Stimulated activated naive CD8-positive, alpha-beta T cell treated with anti-CD3 and anti-CD28 coated beads, Interleukin-15, Interleukin-2, amounts not matched to agents 100 ng/mL and 50 ng/mL, for 24 hours (primary cell): ENCODE measurements at regions not wholly inside any gene's neighbourhood (a gene's known extent, or its start where the extent isn't known, plus 50 kb on each side); places are given as distances from the start of the nearest gene placed in this dataset.

ENCODE experiments used
- H3K27ac Mint-ChIP-seq: one replicate; pipeline ENCODE4 v1.8.0; 2021; ENCODE audit warnings: mild to moderate bottlenecking, mixed read lengths
- H3K27me3 Mint-ChIP-seq: one replicate; pipeline ENCODE4 v1.8.0; 2021; ENCODE audit warnings: mixed read lengths
- H3K36me3 Mint-ChIP-seq: one replicate; pipeline ENCODE4 v1.8.0; 2021; ENCODE audit warnings: low read depth, mixed read lengths
- H3K4me1 Mint-ChIP-seq: one replicate; pipeline ENCODE4 v1.8.0; 2021; ENCODE audit warnings: low read depth, mixed read lengths
- H3K4me3 Mint-ChIP-seq: one replicate; pipeline ENCODE4 v1.8.0; 2021; ENCODE audit warnings: mild to moderate bottlenecking, mixed read lengths
- H3K9me3 Mint-ChIP-seq: one replicate; pipeline ENCODE4 v1.8.0; 2021; ENCODE audit warnings: mixed read lengths

- H3K27ac Mint-ChIP-seq = no peak overlapping the region
- H3K4me3 Mint-ChIP-seq = no peak overlapping the region
- no peaks in the 10 kb centered on the region for H3K4me1 Mint-ChIP-seq
- H3K9me3 Mint-ChIP-seq = no peaks in the 10 kb centered on the region
- peaks cover 4% of the 10 kb centered on the region for H3K27me3 Mint-ChIP-seq
- no peaks in the 10 kb centered on the region for H3K36me3 Mint-ChIP-seq
Observed at GRCh38 chr5:171647043-171647903, 138.3 kb upstream of the SMIM23 start.

GRCh38 chr5:171647904-171648260, 137.7 kb upstream of the SMIM23 start:
- peaks cover 4% of the 10 kb centered on the region for H3K27me3 Mint-ChIP-seq
- no peak overlapping the region for H3K27ac Mint-ChIP-seq
- no peaks in the 10 kb centered on the region for H3K36me3 Mint-ChIP-seq
- H3K4me1 Mint-ChIP-seq = no peaks in the 10 kb centered on the region
- H3K4me3 Mint-ChIP-seq = no peak overlapping the region
- H3K9me3 Mint-ChIP-seq = no peaks in the 10 kb centered on the region

GRCh38 chr5:171648279-171649074, 137.1 kb upstream of the SMIM23 start:
- no peak overlapping the region for H3K27ac Mint-ChIP-seq
- peaks cover 9% of the 10 kb centered on the region for H3K27me3 Mint-ChIP-seq
- H3K4me1 Mint-ChIP-seq = no peaks in the 10 kb centered on the region
- H3K4me3 Mint-ChIP-seq = no peak overlapping the region
- no peaks in the 10 kb centered on the region for H3K36me3 Mint-ChIP-seq
- peaks cover 5% of the 10 kb centered on the region for H3K9me3 Mint-ChIP-seq

- Mint-ChIP-seq H3K4me1 (no peaks in the 10 kb centered on the region), H3K27me3 (peaks cover 11% of the 10 kb centered on the region), H3K36me3 (no peaks in the 10 kb centered on the region), H3K9me3 (peaks cover 6% of the 10 kb centered on the region), H3K27ac (no peak overlapping the region), H3K4me3 (no peak overlapping the region)
Observed at GRCh38 chr5:171649075-171649401, 136.6 kb upstream of the SMIM23 start.

- Mint-ChIP-seq H3K36me3 (no peaks in the 10 kb centered on the region), H3K27ac (no peak overlapping the region), H3K4me3 (no peak overlapping the region), H3K27me3 (peaks cover 16% of the 10 kb centered on the region), H3K9me3 (peaks cover 11% of the 10 kb centered on the region), H3K4me1 (no peaks in the 10 kb centered on the region)
Observed at GRCh38 chr5:171650597-171650996, 135.0 kb upstream of the SMIM23 start.

GRCh38 chr5:171651102-171651501, 134.5 kb upstream of the SMIM23 start:
- no peak overlapping the region for H3K27ac Mint-ChIP-seq
- H3K36me3 Mint-ChIP-seq = no peaks in the 10 kb centered on the region
- H3K4me3 Mint-ChIP-seq = no peak overlapping the region
- no peaks in the 10 kb centered on the region for H3K4me1 Mint-ChIP-seq
- peaks cover 15% of the 10 kb centered on the region for H3K27me3 Mint-ChIP-seq
- peaks cover 11% of the 10 kb centered on the region for H3K9me3 Mint-ChIP-seq

- Mint-ChIP-seq H3K36me3 (no peaks in the 10 kb centered on the region), H3K4me1 (no peaks in the 10 kb centered on the region), H3K4me3 (no peak overlapping the region), H3K27ac (no peak overlapping the region), H3K27me3 (peaks cover 11% of the 10 kb centered on the region), H3K9me3 (peaks cover 11% of the 10 kb centered on the region)
Observed at GRCh38 chr5:171654881-171655280, 130.7 kb upstream of the SMIM23 start.

- Mint-ChIP-seq H3K27me3 (peaks cover 11% of the 10 kb centered on the region), H3K4me1 (no peaks in the 10 kb centered on the region), H3K9me3 (peaks cover 11% of the 10 kb centered on the region), H3K36me3 (no peaks in the 10 kb centered on the region), H3K27ac (no peak overlapping the region), H3K4me3 (no peak overlapping the region)
Observed at GRCh38 chr5:171657473-171657872, 128.1 kb upstream of the SMIM23 start.

GRCh38 chr5:171659896-171660295, 125.7 kb upstream of the SMIM23 start:
- Mint-ChIP-seq H3K36me3 (no peaks in the 10 kb centered on the region), H3K4me3 (no peak overlapping the region), H3K9me3 (peaks cover 2% of the 10 kb centered on the region), H3K4me1 (no peaks in the 10 kb centered on the region), H3K27me3 (no peaks in the 10 kb centered on the region), H3K27ac (no peak overlapping the region)

- Mint-ChIP-seq H3K4me1 (no peaks in the 10 kb centered on the region), H3K9me3 (no peaks in the 10 kb centered on the region), H3K4me3 (no peak overlapping the region), H3K36me3 (no peaks in the 10 kb centered on the region), H3K27me3 (peaks cover 3% of the 10 kb centered on the region), H3K27ac (no peak overlapping the region)
Observed at GRCh38 chr5:171660434-171660833, 125.2 kb upstream of the SMIM23 start.

GRCh38 chr5:171661143-171661542, 124.5 kb upstream of the SMIM23 start:
- Mint-ChIP-seq H3K36me3 (no peaks in the 10 kb centered on the region), H3K4me3 (no peak overlapping the region), H3K9me3 (no peaks in the 10 kb centered on the region), H3K27me3 (peaks cover 4% of the 10 kb centered on the region), H3K4me1 (no peaks in the 10 kb centered on the region), H3K27ac (no peak overlapping the region)

- Mint-ChIP-seq H3K4me3 (no peak overlapping the region), H3K9me3 (no peaks in the 10 kb centered on the region), H3K4me1 (no peaks in the 10 kb centered on the region), H3K27ac (no peak overlapping the region), H3K27me3 (peaks cover 4% of the 10 kb centered on the region), H3K36me3 (no peaks in the 10 kb centered on the region)
Observed at GRCh38 chr5:171663311-171664085, 122.1 kb upstream of the SMIM23 start.

GRCh38 chr5:171664489-171664888, 121.1 kb upstream of the SMIM23 start:
- Mint-ChIP-seq H3K4me1 (no peaks in the 10 kb centered on the region), H3K27ac (no peak overlapping the region), H3K9me3 (no peaks in the 10 kb centered on the region), H3K4me3 (no peak overlapping the region), H3K36me3 (no peaks in the 10 kb centered on the region), H3K27me3 (peaks cover 4% of the 10 kb centered on the region)

- H3K9me3 Mint-ChIP-seq = no peaks in the 10 kb centered on the region
- H3K4me3 Mint-ChIP-seq = no peak overlapping the region
- no peaks in the 10 kb centered on the region for H3K36me3 Mint-ChIP-seq
- H3K27me3 Mint-ChIP-seq = peaks cover 4% of the 10 kb centered on the region
- no peak overlapping the region for H3K27ac Mint-ChIP-seq
- H3K4me1 Mint-ChIP-seq = no peaks in the 10 kb centered on the region
Observed at GRCh38 chr5:171666815-171667214, 118.8 kb upstream of the SMIM23 start.
